SK-N-SH (cell line): ENCODE measurements at regions not wholly inside any gene's neighbourhood (a gene's known extent, or its start where the extent isn't known, plus 50 kb on each side); places are given as distances from the start of the nearest gene placed in this dataset.

Experiments used
- REST ChIP-seq: IDR thresholded peaks from 2 replicates; pipeline ENCODE4 v1.6.1; 2012; ENCODE audit warnings: mild to moderate bottlenecking, low read depth, low read length, moderate library complexity
- TF ChIP-seq, protein P1 (sequence below): fragments of 200-600 bp; sonication (generic); IDR thresholded peaks from 2 replicates; pipeline ENCODE4 v1.6.1; 2017; ENCODE audit warnings: antibody characterized with exemption, mild to moderate bottlenecking, moderate library complexity

- no peak for TF ChIP-seq REST
- TF ChIP-seq, protein P1, sequence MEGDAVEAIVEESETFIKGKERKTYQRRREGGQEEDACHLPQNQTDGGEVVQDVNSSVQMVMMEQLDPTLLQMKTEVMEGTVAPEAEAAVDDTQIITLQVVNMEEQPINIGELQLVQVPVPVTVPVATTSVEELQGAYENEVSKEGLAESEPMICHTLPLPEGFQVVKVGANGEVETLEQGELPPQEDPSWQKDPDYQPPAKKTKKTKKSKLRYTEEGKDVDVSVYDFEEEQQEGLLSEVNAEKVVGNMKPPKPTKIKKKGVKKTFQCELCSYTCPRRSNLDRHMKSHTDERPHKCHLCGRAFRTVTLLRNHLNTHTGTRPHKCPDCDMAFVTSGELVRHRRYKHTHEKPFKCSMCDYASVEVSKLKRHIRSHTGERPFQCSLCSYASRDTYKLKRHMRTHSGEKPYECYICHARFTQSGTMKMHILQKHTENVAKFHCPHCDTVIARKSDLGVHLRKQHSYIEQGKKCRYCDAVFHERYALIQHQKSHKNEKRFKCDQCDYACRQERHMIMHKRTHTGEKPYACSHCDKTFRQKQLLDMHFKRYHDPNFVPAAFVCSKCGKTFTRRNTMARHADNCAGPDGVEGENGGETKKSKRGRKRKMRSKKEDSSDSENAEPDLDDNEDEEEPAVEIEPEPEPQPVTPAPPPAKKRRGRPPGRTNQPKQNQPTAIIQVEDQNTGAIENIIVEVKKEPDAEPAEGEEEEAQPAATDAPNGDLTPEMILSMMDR: no peak
These were observed 100.4 kb upstream of the SERP2 start for GRCh38 chr13:44273216-44273615.
